PC-9 (cell line): ENCODE measurements at regions not wholly inside any gene's neighbourhood (a gene's known extent, or its start where the extent isn't known, plus 50 kb on each side); places are given as distances from the start of the nearest gene placed in this dataset.
A peak's percentile ranks its signal among the peaks of the same experiment; 100 is the strongest.

ENCODE experiments used
- BruUV-seq: library from RNA; stranded (reverse); fragments of 400-500 nt; replicated peaks from 2 replicates; lab custom pipeline; 2021; lab: Mats Ljungman, UMichigan
- CTCF ChIA-PET: fragments of 300-600 bp; sonication (Branson Sonifier 250); formaldehyde crosslinking; loops from one replicate; lab custom pipeline; 2022; ENCODE audit warnings: antibody characterized with exemption; lab: Charles Lee
- POLR2A ChIA-PET: fragments of 300-600 bp; sonication (Branson Sonifier 250); formaldehyde crosslinking; loops from one replicate; lab custom pipeline; 2022; ENCODE audit warnings: antibody characterized with exemption; ENCODE audit not compliant: unreplicated experiment; lab: Charles Lee
- DNase-seq, 2 experiments: peaks; one replicate each; pipeline versions ENCODE4 v3.0.0 to v3.0.0-alpha.2; 2015 to 2022; ENCODE audit warnings: mixed read lengths in 1 of 2
- H2AFZ ChIP-seq: fragments of 200-600 bp; sonication (generic); 2 replicates; pipeline ENCODE4 v1.8.1; 2017; ENCODE audit warnings: antibody characterized with exemption
- H3F3A ChIP-seq: fragments of 200-600 bp; sonication (generic); 2 replicates; pipeline ENCODE4 v1.8.1; 2017; ENCODE audit warnings: antibody characterized with exemption, mild to moderate bottlenecking, low read depth; ENCODE audit not compliant: insufficient read depth
- H3K27ac ChIP-seq: fragments of 200-600 bp; sonication (generic); 2 replicates; pipeline ENCODE4 v1.6.1; 2016; ENCODE audit warnings: mixed run types
- H3K27me3 ChIP-seq: fragments of 200-600 bp; sonication (generic); 2 replicates; pipeline ENCODE4 v1.6.1; 2016; ENCODE audit warnings: low read depth, mixed run types; ENCODE audit not compliant: insufficient read depth
- H3K36me3 ChIP-seq: fragments of 200-600 bp; sonication (generic); 2 replicates; pipeline ENCODE4 v1.6.1; 2016; ENCODE audit warnings: low read depth, mixed run types
- H3K4me1 ChIP-seq: fragments of 200-600 bp; sonication (generic); replicated peaks from 2 replicates; pipeline ENCODE4 v1.6.1; 2016; ENCODE audit warnings: mixed run types; ENCODE audit not compliant: insufficient read depth
- H3K4me2 ChIP-seq: fragments of 200-600 bp; sonication (generic); 2 replicates; pipeline ENCODE4 v1.6.1; 2017; ENCODE audit warnings: mixed run types
- H3K4me3 ChIP-seq: fragments of 200-600 bp; sonication (generic); 2 replicates; pipeline ENCODE4 v1.6.1; 2016; ENCODE audit warnings: mixed run types
- H3K79me2 ChIP-seq: fragments of 200-600 bp; sonication (generic); 2 replicates; pipeline ENCODE4 v1.6.1; 2017; ENCODE audit warnings: low read depth, mixed run types
- H3K9me2 ChIP-seq: fragments of 200-600 bp; sonication (generic); 2 replicates; pipeline ENCODE4 v1.8.1; 2017; ENCODE audit warnings: mild to moderate bottlenecking; ENCODE audit not compliant: insufficient read depth
- H3K9me3 ChIP-seq: fragments of 200-600 bp; sonication (generic); 2 replicates; pipeline ENCODE4 v1.8.1; 2016; ENCODE audit warnings: low read depth; ENCODE audit not compliant: insufficient read depth
- H4K20me1 ChIP-seq: fragments of 200-600 bp; sonication (generic); 2 replicates; pipeline ENCODE4 v1.8.1; 2017; ENCODE audit not compliant: insufficient read depth
- CTCF ChIP-seq: fragments of 200-600 bp; sonication (generic); conservative IDR thresholded peaks from 2 replicates; pipeline ENCODE4 v1.6.1; 2017; ENCODE audit warnings: mixed run types, antibody characterized with exemption, mild to moderate bottlenecking, moderate library complexity
- EZH2 ChIP-seq: fragments of 200-600 bp; sonication (generic); IDR thresholded peaks from 2 replicates; pipeline ENCODE4 v1.8.0; 2017; ENCODE audit warnings: antibody characterized with exemption, low read depth
- intact Hi-C: fragments of 100-400 bp; cut with micrococcal nuclease; formaldehyde crosslinking; loops from one replicate; pipeline ENCODE4 v1.10.0; 2022; ENCODE audit not compliant: unreplicated experiment

- peak in 1 of 2 experiments; percentile 89 for DNase-seq
- ChIA-PET POLR2A (interaction anchor here (0.7 kb wide), 1 partner anchor 129 kb away, joined by 7 read pairs; no protein-coding TSS in a partner anchor), CTCF (interaction anchor here (0.6 kb wide), 1 partner anchor 189 kb away, joined by 3 read pairs; no protein-coding TSS in a partner anchor)
- TF ChIP-seq CTCF (no peak), EZH2 (no peak)
- Histone ChIP-seq H3K9me2 (no peaks in the 10 kb centered on the region), H3K36me3 (no peaks in the 10 kb centered on the region), H2AFZ (0 out of 2 replicates have a peak overlapping the region, but pooled peaks have one; percentile 23), H3K4me3 (no peak overlapping the region), H3K9me3 (no peaks in the 10 kb centered on the region), H3K27me3 (no peaks in the 10 kb centered on the region), H3F3A (peaks cover 24% of the 10 kb centered on the region; the same call in 1 of the 2 replicates), H3K79me2 (no peaks in the 10 kb centered on the region), H4K20me1 (no peaks in the 10 kb centered on the region), H3K4me2 (peak overlapping the region; percentile 17; the same call in 1 of the 2 replicates), H3K4me1 (peaks cover 42% of the 10 kb centered on the region), H3K27ac (peak overlapping the region; percentile 5)
- no TSS peak for BruUV-seq
- intact Hi-C loops, result loop anchor here (2.0 to 10.0 kb wide), 3 partner anchors 125 to 255 kb away; no protein-coding TSS in a partner anchor
Measured at GRCh38 chr1:113199760-113200455, 126.9 kb downstream of the LRIG2 start.

GRCh38 chr1:113201560-113201959, 128.6 kb downstream of the LRIG2 start:
- intact Hi-C loops, result loop anchor here (10.0 kb wide), 1 partner anchor 253 kb away; no protein-coding TSS in a partner anchor
- DNase-seq, result peak in 1 of 2 experiments; percentile 79

More at GRCh38 chr1:113201560-113201959, 128.6 kb downstream of the LRIG2 start:
- Histone ChIP-seq H2AFZ (no peak overlapping the region), H3K36me3 (no peaks in the 10 kb centered on the region), H3K4me1 (peaks cover 47% of the 10 kb centered on the region), H3F3A (peaks cover 25% of the 10 kb centered on the region; the same call in 1 of the 2 replicates), H3K27ac (no peak overlapping the region), H3K9me3 (no peaks in the 10 kb centered on the region), H3K79me2 (no peaks in the 10 kb centered on the region), H3K27me3 (no peaks in the 10 kb centered on the region), H3K9me2 (no peaks in the 10 kb centered on the region), H4K20me1 (no peaks in the 10 kb centered on the region), H3K4me2 (peak overlapping the region; percentile 43), H3K4me3 (no peak overlapping the region)
- ChIA-PET POLR2A (interaction anchor here (0.6 kb wide), 1 partner anchor 16 kb away, joined by 4 read pairs; no protein-coding TSS in a partner anchor), CTCF (no interaction called here)
- no TSS peak for BruUV-seq
- no peak for TF ChIP-seq CTCF
- TF ChIP-seq EZH2, result no peak
